ENCODE measurements at regions not wholly inside any gene's neighbourhood (a gene's known extent, or its start where the extent isn't known, plus 50 kb on each side); places are given as distances from the start of the nearest gene placed in this dataset.

DNA sequence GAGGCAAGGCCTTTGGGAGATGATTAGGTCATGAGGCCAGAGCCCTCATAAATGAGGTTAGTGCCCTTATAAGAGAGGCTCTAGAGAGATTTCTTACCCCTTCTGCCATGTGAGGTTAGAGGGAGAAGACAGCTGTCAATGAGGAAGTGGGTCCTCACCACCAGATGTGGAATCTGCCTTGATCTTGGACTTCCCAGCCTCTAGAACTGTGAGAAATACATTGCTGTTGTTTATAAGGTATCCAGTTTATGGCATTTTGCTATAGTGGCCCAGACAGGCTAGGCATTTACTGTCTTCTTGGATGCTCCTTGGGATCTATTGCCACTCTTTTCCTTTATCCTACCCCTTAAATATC lies 57.1 kb upstream of the CITED2 start:
- DNase-seq (ENCODE audit: low read depth, low spot score), result no peak
- Mint-ChIP-seq H3K27me3 (ENCODE audit: low read depth) (no peaks in the 10 kb centered on the region), H3K36me3 (ENCODE audit: low read depth) (no peaks in the 10 kb centered on the region), H3K27ac (ENCODE audit: unreplicated experiment) (no peak overlapping the region), H3K4me3 (no peak overlapping the region), H3K4me1 (peaks cover 14% of the 10 kb centered on the region), H3K9me3 (peaks cover 2% of the 10 kb centered on the region)
- TF ChIP-seq, protein P1, sequence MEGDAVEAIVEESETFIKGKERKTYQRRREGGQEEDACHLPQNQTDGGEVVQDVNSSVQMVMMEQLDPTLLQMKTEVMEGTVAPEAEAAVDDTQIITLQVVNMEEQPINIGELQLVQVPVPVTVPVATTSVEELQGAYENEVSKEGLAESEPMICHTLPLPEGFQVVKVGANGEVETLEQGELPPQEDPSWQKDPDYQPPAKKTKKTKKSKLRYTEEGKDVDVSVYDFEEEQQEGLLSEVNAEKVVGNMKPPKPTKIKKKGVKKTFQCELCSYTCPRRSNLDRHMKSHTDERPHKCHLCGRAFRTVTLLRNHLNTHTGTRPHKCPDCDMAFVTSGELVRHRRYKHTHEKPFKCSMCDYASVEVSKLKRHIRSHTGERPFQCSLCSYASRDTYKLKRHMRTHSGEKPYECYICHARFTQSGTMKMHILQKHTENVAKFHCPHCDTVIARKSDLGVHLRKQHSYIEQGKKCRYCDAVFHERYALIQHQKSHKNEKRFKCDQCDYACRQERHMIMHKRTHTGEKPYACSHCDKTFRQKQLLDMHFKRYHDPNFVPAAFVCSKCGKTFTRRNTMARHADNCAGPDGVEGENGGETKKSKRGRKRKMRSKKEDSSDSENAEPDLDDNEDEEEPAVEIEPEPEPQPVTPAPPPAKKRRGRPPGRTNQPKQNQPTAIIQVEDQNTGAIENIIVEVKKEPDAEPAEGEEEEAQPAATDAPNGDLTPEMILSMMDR (conservative IDR thresholded peaks at IDR 0.05), result no peak

DNA sequence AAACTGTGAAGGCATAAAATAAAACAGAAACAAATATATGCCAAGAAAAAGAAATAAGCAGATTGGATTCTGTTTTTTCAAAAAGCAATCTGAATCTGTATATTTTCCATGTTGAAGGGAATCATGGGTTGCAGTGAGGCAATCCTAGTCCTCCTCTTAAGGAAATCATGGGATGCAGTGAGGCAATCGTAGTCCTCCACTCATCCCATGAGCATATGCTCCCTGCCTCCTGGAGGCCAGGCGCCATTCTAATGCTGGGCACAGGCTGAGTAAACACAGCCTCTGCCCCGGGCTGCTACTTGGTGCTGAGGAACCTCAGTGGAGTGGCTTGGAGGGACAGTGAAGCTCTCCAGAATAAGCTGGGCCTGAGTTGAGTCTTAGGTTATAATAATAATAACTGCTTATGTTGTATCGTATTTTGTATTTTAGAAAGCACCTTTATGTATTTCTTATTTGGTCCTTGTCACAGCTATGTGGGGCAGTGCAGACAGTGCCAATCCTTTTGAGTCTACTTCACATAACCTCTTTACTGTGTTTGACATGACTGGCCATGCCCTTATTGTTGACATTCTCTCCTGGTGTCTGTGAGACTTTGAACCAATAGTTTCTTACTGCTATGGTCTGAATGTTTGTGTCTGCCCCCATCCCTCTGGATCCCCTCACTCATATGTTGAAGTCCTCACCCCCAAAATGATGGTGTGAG lies 56.6 kb upstream of the CITED2 start:
- Mint-ChIP-seq H3K4me1 (peaks cover 18% of the 10 kb centered on the region), H3K27me3 (ENCODE audit: low read depth) (no peaks in the 10 kb centered on the region), H3K9me3 (peaks cover 2% of the 10 kb centered on the region), H3K36me3 (ENCODE audit: low read depth) (no peaks in the 10 kb centered on the region), H3K4me3 (no peak overlapping the region), H3K27ac (ENCODE audit: unreplicated experiment) (no peak overlapping the region)
- TF ChIP-seq, protein P1 (conservative IDR thresholded peaks at IDR 0.05), result no peak
- DNase-seq (ENCODE audit: low read depth, low spot score), result no peak

DNA sequence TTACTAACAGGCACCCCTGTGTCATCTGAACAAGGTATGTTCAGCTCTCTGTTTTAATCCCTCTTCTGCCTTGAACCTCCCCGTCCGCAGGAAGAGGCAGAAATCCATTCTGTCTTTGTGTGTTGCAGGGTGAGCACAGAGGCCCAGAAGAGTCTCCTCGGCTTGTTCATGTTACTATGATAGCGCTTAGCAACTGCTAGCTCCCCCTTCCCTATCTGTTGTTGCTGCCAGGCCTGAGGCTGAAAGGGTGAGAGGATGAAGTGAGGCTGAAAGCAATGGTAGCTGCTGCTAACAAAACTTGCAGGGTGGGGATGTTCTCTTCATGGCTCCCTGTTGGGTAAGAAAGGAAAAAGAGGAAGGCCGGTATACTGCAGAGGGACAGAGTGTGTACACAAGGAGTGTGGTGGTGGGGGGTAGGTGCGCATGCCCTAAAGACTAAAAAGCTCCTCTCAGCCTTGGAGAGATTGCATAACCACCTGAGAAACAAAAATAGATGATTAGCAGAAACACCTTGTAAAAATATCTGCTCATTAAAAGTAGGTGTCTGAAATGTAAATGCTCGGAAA lies 55.2 kb upstream of the CITED2 start:
- peak overlapping the region; percentile 1 for H3K27ac Mint-ChIP-seq (ENCODE audit: unreplicated experiment)
- H3K36me3 Mint-ChIP-seq (ENCODE audit: low read depth), result no peaks in the 10 kb centered on the region

DNA sequence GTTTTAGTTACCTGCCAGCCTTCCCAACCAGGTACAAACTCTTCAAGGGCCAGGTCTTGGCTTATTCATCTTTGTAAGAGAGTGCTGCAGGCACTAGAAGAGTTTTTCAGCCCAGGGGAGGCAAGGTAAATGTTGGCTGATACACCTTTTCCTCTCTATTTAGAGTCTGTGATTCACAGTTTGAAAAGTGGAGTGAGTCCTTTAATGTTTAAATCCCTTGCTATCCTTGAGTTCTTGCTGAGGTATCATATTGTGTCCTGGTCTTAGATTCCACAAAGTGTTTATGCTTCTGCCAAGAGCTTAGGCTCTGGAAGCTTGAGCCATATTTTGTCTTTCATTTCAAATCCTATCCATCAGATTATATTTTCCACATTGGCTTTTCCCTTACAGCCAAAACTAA lies 52.8 kb upstream of the CITED2 start:
- Mint-ChIP-seq H3K4me1 (peaks cover 18% of the 10 kb centered on the region), H3K36me3 (ENCODE audit: low read depth) (no peaks in the 10 kb centered on the region), H3K4me3 (no peak overlapping the region), H3K27ac (ENCODE audit: unreplicated experiment) (no peak overlapping the region), H3K9me3 (peaks cover 2% of the 10 kb centered on the region), H3K27me3 (ENCODE audit: low read depth) (no peaks in the 10 kb centered on the region)
- DNase-seq (ENCODE audit: low read depth, low spot score), result no peak
- TF ChIP-seq, protein P1 (conservative IDR thresholded peaks at IDR 0.05), result no peak

More for the DNA sequence above, 55.2 kb upstream of the CITED2 start:
- DNase-seq (ENCODE audit: low read depth, low spot score), result peak; percentile 4
- Mint-ChIP-seq H3K4me1 (peaks cover 18% of the 10 kb centered on the region), H3K9me3 (peaks cover 2% of the 10 kb centered on the region), H3K4me3 (no peak overlapping the region), H3K27me3 (ENCODE audit: low read depth) (no peaks in the 10 kb centered on the region)
- TF ChIP-seq, protein P1 (conservative IDR thresholded peaks at IDR 0.05), result no peak

DNA sequence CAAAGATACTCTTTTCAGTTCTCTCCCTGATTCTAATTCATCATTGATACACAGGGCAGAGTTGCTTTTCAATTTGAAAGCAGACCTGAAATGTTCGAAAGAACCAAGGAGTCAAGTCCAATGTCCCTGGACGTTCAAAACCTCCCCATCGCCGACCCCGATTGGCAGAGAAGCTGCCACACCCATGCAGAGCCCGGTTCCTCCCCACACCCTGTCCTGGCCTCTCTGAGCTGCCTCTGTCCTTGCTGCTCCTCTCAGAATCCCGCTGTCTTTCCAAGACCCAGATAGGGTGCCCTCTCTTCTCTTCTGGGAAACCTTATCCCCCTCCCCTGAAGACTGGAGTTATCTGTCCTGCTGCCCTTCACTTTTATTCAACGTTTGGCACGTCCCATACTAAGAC lies 52.3 kb upstream of the CITED2 start:
- H3K27ac Mint-ChIP-seq (ENCODE audit: unreplicated experiment), result no peak overlapping the region
- TF ChIP-seq, protein P1 (conservative IDR thresholded peaks at IDR 0.05), result no peak
- DNase-seq (ENCODE audit: low read depth, low spot score), result no peak
- no peak overlapping the region for H3K4me3 Mint-ChIP-seq
- peaks cover 19% of the 10 kb centered on the region for H3K4me1 Mint-ChIP-seq
- H3K27me3 Mint-ChIP-seq (ENCODE audit: low read depth), result no peaks in the 10 kb centered on the region
- no peaks in the 10 kb centered on the region for H3K36me3 Mint-ChIP-seq (ENCODE audit: low read depth)
- H3K9me3 Mint-ChIP-seq, result peaks cover 3% of the 10 kb centered on the region

Data from neural crest cell (in vitro differentiated cells).